H1 (cell line): ENCODE measurements at regions not wholly inside any gene's neighbourhood (a gene's known extent, or its start where the extent isn't known, plus 50 kb on each side); places are given as distances from the start of the nearest gene placed in this dataset.

Source experiments
- CTCF ChIA-PET: fragments of 300-600 bp; sonication (Branson Sonifier 250); formaldehyde crosslinking; loops from one replicate; lab custom pipeline; 2021; ENCODE audit not compliant: partially characterized antibody; lab: Charles Lee
- POLR2A ChIA-PET: fragments of 300-600 bp; sonication (Branson Sonifier 250); formaldehyde crosslinking; loops from one replicate; lab custom pipeline; 2021; ENCODE audit warnings: inconsistent platforms; ENCODE audit not compliant: partially characterized antibody; lab: Charles Lee
- DNase-seq, 2 experiments: peaks; one replicate each; pipeline versions ENCODE4 v3.0.0 to v3.0.0-alpha.2; 2010 to 2022; ENCODE audit warnings: low spot score in 2 of 2, low read depth in 1 of 2, mixed read lengths in 1 of 2
- FAIRE-seq: peaks from 2 replicates; lab custom pipeline; 2011; peaks lifted over from hg19 to GRCh38; lab: Jason Lieb, UNC
- H2AFZ ChIP-seq: 2 replicates; pipeline ENCODE4 v1.8.1; 2012; ENCODE audit warnings: low read length, inconsistent platforms
- H2AK5ac ChIP-seq: 2 replicates; pipeline ENCODE4 v1.6.1; 2013; ENCODE audit warnings: low read depth, low read length
- H2BK120ac ChIP-seq: replicated peaks from 2 replicates; pipeline ENCODE3; 2013; ENCODE audit warnings: low read depth, low read length, inconsistent platforms
- H2BK12ac ChIP-seq: 2 replicates; pipeline ENCODE4 v1.6.1; 2013; ENCODE audit warnings: low read depth, low read length
- H2BK15ac ChIP-seq: 2 replicates; pipeline ENCODE4 v1.6.1; 2013; ENCODE audit warnings: low read length
- H2BK20ac ChIP-seq: 2 replicates; pipeline ENCODE4 v1.6.1; 2013; ENCODE audit warnings: low read length
- H2BK5ac ChIP-seq: 2 replicates; pipeline ENCODE4 v1.6.1; 2013; ENCODE audit warnings: low read depth, low read length
- H3K14ac ChIP-seq: 2 replicates; pipeline ENCODE4 v1.6.1; 2013; ENCODE audit warnings: inconsistent platforms; ENCODE audit not compliant: insufficient read length
- H3K18ac ChIP-seq: 2 replicates; pipeline ENCODE4 v1.6.1; 2013; ENCODE audit warnings: low read length; ENCODE audit errors: extremely low read depth
- H3K23ac ChIP-seq: 2 replicates; pipeline ENCODE4 v1.6.1; 2013; ENCODE audit warnings: inconsistent platforms; ENCODE audit not compliant: insufficient read length
- H3K23me2 ChIP-seq: 2 replicates; pipeline ENCODE4 v1.6.1; 2013; ENCODE audit warnings: low read depth, low read length
- H3K27ac ChIP-seq: 2 replicates; pipeline ENCODE4 v1.6.1; 2011; ENCODE audit warnings: low read depth, low read length, inconsistent platforms
- H3K27me3 ChIP-seq, 4 experiments: replicated peaks in 1 of 4; 1 replicate in 1 of 4; 2 replicates in 3 of 4; pipeline versions ENCODE4 v1.6.1 to v1.8.1; 2011 to 2013; ENCODE audit warnings: low read length in 3 of 4, mild to moderate bottlenecking in 3 of 4, inconsistent platforms in 2 of 4, mixed read lengths in 2 of 4, moderate library complexity in 1 of 4; ENCODE audit not compliant: control insufficient read depth in 3 of 4, insufficient read depth in 3 of 4; ENCODE audit errors: extremely low read depth in 1 of 4
- H3K36me3 ChIP-seq, 4 experiments: 2 replicates each; pipeline versions ENCODE4 v1.6.1 to v1.8.1; 2011 to 2013; ENCODE audit warnings: mild to moderate bottlenecking in 4 of 4, low read length in 3 of 4, moderate library complexity in 2 of 4, control low read depth in 1 of 4, inconsistent platforms in 1 of 4; ENCODE audit not compliant: insufficient read depth in 4 of 4, control insufficient read depth in 2 of 4
- H3K4ac ChIP-seq: replicated peaks from 2 replicates; pipeline ENCODE3; 2013; ENCODE audit warnings: low read length, low read depth, mixed read lengths, inconsistent platforms; ENCODE audit not compliant: insufficient read length
- H3K4me1 ChIP-seq, 4 experiments: replicated peaks in 1 of 4; 1 replicate in 1 of 4; 2 replicates in 3 of 4; pipeline versions ENCODE4 v1.6.1 to v1.8.1; 2011 to 2013; ENCODE audit warnings: low read length in 3 of 4, inconsistent platforms in 2 of 4, mixed read lengths in 1 of 4; ENCODE audit not compliant: insufficient read depth in 4 of 4, control insufficient read depth in 3 of 4
- H3K4me2 ChIP-seq, 2 experiments: 2 replicates each; pipeline versions ENCODE4 v1.6.1 to v1.8.1; 2011 to 2013; ENCODE audit warnings: low read depth in 2 of 2, low read length in 2 of 2, control low read depth in 1 of 2, inconsistent platforms in 1 of 2, mild to moderate bottlenecking in 1 of 2; ENCODE audit not compliant: insufficient read depth in 1 of 2
- H3K4me3 ChIP-seq, 4 experiments: fragments of 200-600, 300-600 bp in 1 of 4; sonication (generic), shearing (Covaris generic), sonication (Bioruptor Twin) in 1 of 4; 2 replicates each; pipeline versions ENCODE4 v1.5.1 to v1.8.1; 2011 to 2016; ENCODE audit warnings: low read length in 4 of 4, low read depth in 3 of 4, control low read depth in 2 of 4, inconsistent platforms in 2 of 4, mild to moderate bottlenecking in 2 of 4, mixed read lengths in 1 of 4, moderate library complexity in 1 of 4; ENCODE audit not compliant: insufficient read depth in 2 of 4; ENCODE audit errors: extremely low read depth in 1 of 4
- H3K56ac ChIP-seq: replicated peaks from 2 replicates; pipeline ENCODE3; 2013; ENCODE audit warnings: low read depth, mild to moderate bottlenecking, mixed read lengths, low read length, inconsistent platforms; ENCODE audit not compliant: insufficient read length
- H3K79me1 ChIP-seq: 2 replicates; pipeline ENCODE4 v1.6.1; 2013; ENCODE audit warnings: low read depth, low read length, control low read depth
- H3K79me2 ChIP-seq, 2 experiments: 2 replicates each; pipeline versions ENCODE4 v1.6.1 to v1.8.1; 2012 to 2013; ENCODE audit warnings: low read length in 2 of 2, mild to moderate bottlenecking in 2 of 2, inconsistent platforms in 1 of 2; ENCODE audit not compliant: insufficient read depth in 2 of 2, control insufficient read depth in 1 of 2
- H3K9ac ChIP-seq, 4 experiments: replicated peaks in 1 of 4; 1 replicate in 1 of 4; 2 replicates in 3 of 4; pipeline versions ENCODE4 v1.6.1 to v1.8.1; 2011 to 2013; ENCODE audit warnings: low read depth in 3 of 4, low read length in 3 of 4, control low read depth in 2 of 4, mild to moderate bottlenecking in 2 of 4, moderate library complexity in 2 of 4, inconsistent platforms in 1 of 4; ENCODE audit errors: extremely low read depth in 1 of 4
- H3K9me3 ChIP-seq, 2 experiments: 2 replicates each; pipeline versions ENCODE4 v1.6.1 to v1.8.1; 2012 to 2013; ENCODE audit warnings: mild to moderate bottlenecking in 2 of 2, moderate library complexity in 2 of 2, control low read depth in 1 of 2, inconsistent platforms in 1 of 2, low read depth in 1 of 2, low read length in 1 of 2, mixed read lengths in 1 of 2; ENCODE audit not compliant: insufficient read depth in 2 of 2
- H4K20me1 ChIP-seq, 2 experiments: replicated peaks in 1 of 2; 2 replicates each; pipeline versions ENCODE3 to v1.8.1; 2011 to 2013; ENCODE audit warnings: inconsistent platforms in 2 of 2, low read length in 2 of 2, mild to moderate bottlenecking in 1 of 2; ENCODE audit not compliant: insufficient read depth in 2 of 2, control insufficient read depth in 1 of 2
- H4K5ac ChIP-seq: 2 replicates; pipeline ENCODE4 v1.6.1; 2013; ENCODE audit warnings: low read length, low read depth, mixed read lengths, inconsistent platforms; ENCODE audit not compliant: insufficient read length
- H4K8ac ChIP-seq: 2 replicates; pipeline ENCODE4 v1.8.0; 2013; ENCODE audit warnings: mild to moderate bottlenecking, moderate library complexity, low read length, inconsistent platforms; ENCODE audit not compliant: insufficient read depth; ENCODE audit errors: extremely low read depth
- H4K91ac ChIP-seq: replicated peaks from 2 replicates; pipeline ENCODE3; 2013; ENCODE audit warnings: low read length, mixed read lengths, inconsistent platforms; ENCODE audit not compliant: insufficient read length
- BRCA1 ChIP-seq: IDR thresholded peaks from 2 replicates; pipeline ENCODE4 v1.6.1; 2012; ENCODE audit warnings: low read depth, low read length, improper control_type of control experiment
- CBX8 ChIP-seq: fragments of 300-800, 300-1000 bp; sonication (generic); IDR thresholded peaks from 2 replicates; pipeline ENCODE4 v1.7.1; 2016; ENCODE audit warnings: low read depth, low read length, borderline replicate concordance
- JUND ChIP-seq: IDR thresholded peaks from 2 replicates; pipeline ENCODE4 v1.6.1; 2011; ENCODE audit warnings: mild to moderate bottlenecking, improper control_type of control experiment, low read length
- KDM5A ChIP-seq: fragments of 200-600 bp; IDR thresholded peaks from 2 replicates; pipeline ENCODE4 v1.7.1; 2012; ENCODE audit warnings: mild to moderate bottlenecking, low read length, inconsistent platforms, mixed read lengths
- RAD21 ChIP-seq, 2 experiments: IDR thresholded peaks in 1 of 2; conservative IDR thresholded peaks in 1 of 2; 2 replicates each; pipeline ENCODE4 v1.6.1; 2011; ENCODE audit warnings: low read depth in 2 of 2, low read length in 2 of 2, improper control_type of control experiment in 1 of 2, inconsistent platforms in 1 of 2, mild to moderate bottlenecking in 1 of 2, moderate library complexity in 1 of 2
- RBBP5 ChIP-seq: IDR thresholded peaks from 2 replicates; pipeline ENCODE4 v1.7.1; 2012; ENCODE audit warnings: low read depth, mild to moderate bottlenecking, inconsistent platforms, low read length, moderate library complexity, borderline replicate concordance
- RFX5 ChIP-seq: IDR thresholded peaks from 2 replicates; pipeline ENCODE4 v1.6.1; 2011; ENCODE audit warnings: low read depth, low read length, improper control_type of control experiment, borderline replicate concordance
- SP4 ChIP-seq: IDR thresholded peaks from 2 replicates; pipeline ENCODE4 v1.6.1; 2012; ENCODE audit warnings: low read length, inconsistent platforms
- SUZ12 ChIP-seq: fragments of 200-600 bp; sonication (generic); IDR thresholded peaks from 2 replicates; pipeline ENCODE4 v1.6.1; 2012; ENCODE audit warnings: mild to moderate bottlenecking, inconsistent platforms, low read length, moderate library complexity, mixed read lengths
- TAF7 ChIP-seq: optimal IDR thresholded peaks from 2 replicates; pipeline ENCODE3; 2011; ENCODE audit warnings: low read depth, mild to moderate bottlenecking, inconsistent platforms, low read length, moderate library complexity, borderline replicate concordance
- WGBS, 2 experiments: shearing (Covaris generic) in 1 of 2; methylation state at CpG; one replicate each; pipeline versions ENCODE4 v1.1.6 to v1.1.7; 2013 to 2015; ENCODE audit warnings: low lambda C conversion rate in 2 of 2, mixed read lengths in 2 of 2, inconsistent platforms in 1 of 2, low coverage in 1 of 2, missing lambda C conversion rate in 1 of 2; ENCODE audit not compliant: insufficient replicate concordance in 2 of 2, insufficient coverage in 1 of 2, insufficient read length in 1 of 2; ENCODE audit errors: extremely low coverage in 1 of 2, missing lambda C conversion rate in 1 of 2; 5-methylcytosine and 5-hydroxymethylcytosine counted together

DNA sequence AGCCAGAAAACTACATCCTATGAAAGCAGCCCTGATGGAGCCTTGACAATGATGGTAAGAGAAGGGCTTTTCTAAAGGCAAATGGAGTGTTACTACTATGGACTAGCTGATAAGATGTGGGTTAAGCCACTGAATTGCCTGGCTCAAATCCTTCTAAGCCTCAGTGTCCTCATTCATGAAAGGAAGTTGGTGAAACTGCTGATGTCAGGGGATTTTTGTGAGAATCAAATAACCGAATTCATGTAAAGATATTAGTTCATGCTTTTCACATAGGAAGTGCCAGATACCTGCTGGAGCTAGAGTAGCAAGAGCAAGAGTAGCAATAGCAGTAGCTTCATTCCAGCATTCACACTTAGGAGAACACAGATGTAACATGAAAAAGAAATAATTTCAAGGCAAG lies 417.0 kb downstream of the METTL4 start:
- H2BK15ac ChIP-seq: no peak overlapping the region
- no peak overlapping the region for H2BK12ac ChIP-seq
- H4K5ac ChIP-seq: no peak overlapping the region
- H3K4ac ChIP-seq: no peak overlapping the region
- H3K9me3 ChIP-seq: peaks cover 0 to 6% of the 10 kb centered on the region in 2 experiments; a peak in 2 of 4 replicates
- no peak overlapping the region for H3K14ac ChIP-seq
- H3K4me3 ChIP-seq: no peak overlapping the region
- no peaks in the 10 kb centered on the region for H3K23me2 ChIP-seq
- H3K27ac ChIP-seq: no peak overlapping the region
- no peak overlapping the region for H3K9ac ChIP-seq
- H2BK20ac ChIP-seq: no peak overlapping the region
- 94% methylated on average over 1 of the region's 1 CpG; no CpG with 5 or more reads in 1 of the 2 experiments for WGBS, 2 experiments
- no peaks in the 10 kb centered on the region for H3K79me2 ChIP-seq
- no peak overlapping the region for H3K56ac ChIP-seq
- no peak overlapping the region for H3K4me2 ChIP-seq
- no peak overlapping the region for H2AK5ac ChIP-seq
- no peak for TF ChIP-seq BRCA1
- TF ChIP-seq CBX8: no peak
- no peak for TF ChIP-seq JUND
- TF ChIP-seq RFX5: no peak
- no peak for TF ChIP-seq TAF7
- TF ChIP-seq KDM5A: no peak
- no peak for TF ChIP-seq SP4
- TF ChIP-seq RAD21 (IDR thresholded peaks at IDR 0.05 in 1 of 2, conservative IDR thresholded peaks at IDR 0.05 in 1 of 2; ENCODE audit: low read depth in 2 of 2, low read length in 2 of 2): no peak
- TF ChIP-seq SUZ12: no peak
- TF ChIP-seq RBBP5: no peak
- H3K79me1 ChIP-seq: no peaks in the 10 kb centered on the region
- no peak overlapping the region for H2BK120ac ChIP-seq
- DNase-seq (no peak), FAIRE-seq (no peak)
- no peak overlapping the region for H3K18ac ChIP-seq
- H4K8ac ChIP-seq: no peak overlapping the region
- H3K27me3 ChIP-seq: no peaks in the 10 kb centered on the region
- POLR2A ChIA-PET: interaction anchor here (0.7 kb wide), 1 partner anchor 61 kb away, joined by 3 read pairs; no protein-coding TSS in a partner anchor
- CTCF ChIA-PET: no interaction called here
- no peaks in the 10 kb centered on the region for H3K36me3 ChIP-seq
- H3K23ac ChIP-seq: no peak overlapping the region
- H2AFZ ChIP-seq: no peak overlapping the region
- H4K20me1 ChIP-seq: no peaks in the 10 kb centered on the region
- H4K91ac ChIP-seq: no peak overlapping the region
- no peak overlapping the region for H2BK5ac ChIP-seq
- H3K4me1 ChIP-seq: no peaks in the 10 kb centered on the region
